ENCODE measurements at regions not wholly inside any gene's neighbourhood (a gene's known extent, or its start where the extent isn't known, plus 50 kb on each side); places are given as distances from the start of the nearest gene placed in this dataset.

DNA sequence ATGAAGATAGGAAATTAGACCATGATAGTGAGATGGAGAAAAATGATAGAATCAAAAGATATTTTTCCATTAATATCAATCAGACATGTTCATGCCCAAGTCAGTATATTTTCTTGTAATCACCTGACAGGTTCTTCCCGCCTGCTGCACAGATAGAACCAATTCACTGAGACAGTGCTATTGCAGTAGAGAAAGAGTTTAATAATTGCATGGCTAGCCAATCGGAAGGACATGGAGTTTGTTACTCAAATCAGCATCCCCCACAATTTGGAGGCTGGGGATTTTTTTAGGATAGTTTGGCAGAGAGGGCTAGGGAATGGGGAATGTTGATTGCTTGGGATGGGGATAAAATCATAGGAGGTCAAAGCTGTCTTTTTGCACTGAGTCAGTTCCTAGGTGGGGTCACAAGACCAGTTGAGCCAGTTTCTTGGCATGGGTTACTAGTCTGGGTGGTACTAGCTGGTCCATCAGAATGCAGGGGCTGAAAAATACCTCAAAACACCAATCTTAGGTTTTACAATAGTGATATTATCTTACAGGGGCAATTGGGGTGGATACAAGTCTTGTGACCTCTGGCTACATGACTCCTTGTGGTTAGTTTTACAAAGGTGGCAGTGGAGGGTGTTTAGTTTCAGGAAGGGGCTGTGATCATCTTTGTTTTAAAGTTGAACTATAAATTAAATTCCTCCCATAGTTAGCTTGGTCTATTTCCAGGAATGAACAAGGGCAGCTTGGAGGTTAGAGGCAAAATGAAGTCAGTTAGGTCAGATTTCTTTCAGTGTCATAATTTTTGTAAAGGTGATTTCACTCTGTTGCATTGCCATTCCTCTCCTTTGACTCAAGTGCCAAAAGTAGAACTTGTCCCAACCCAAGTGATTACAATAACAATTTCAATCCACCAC lies 100.3 kb upstream of the PDE5A start:
- H3K9me3 Mint-ChIP-seq: peaks cover 10% of the 10 kb centered on the region
- no peaks in the 10 kb centered on the region for H3K36me3 Mint-ChIP-seq
- H3K4me1 Mint-ChIP-seq: no peaks in the 10 kb centered on the region
- H3K4me3 Mint-ChIP-seq: no peak overlapping the region
- H3K27ac Mint-ChIP-seq: no peak overlapping the region
- H3K27me3 Mint-ChIP-seq: peaks cover 2% of the 10 kb centered on the region

DNA sequence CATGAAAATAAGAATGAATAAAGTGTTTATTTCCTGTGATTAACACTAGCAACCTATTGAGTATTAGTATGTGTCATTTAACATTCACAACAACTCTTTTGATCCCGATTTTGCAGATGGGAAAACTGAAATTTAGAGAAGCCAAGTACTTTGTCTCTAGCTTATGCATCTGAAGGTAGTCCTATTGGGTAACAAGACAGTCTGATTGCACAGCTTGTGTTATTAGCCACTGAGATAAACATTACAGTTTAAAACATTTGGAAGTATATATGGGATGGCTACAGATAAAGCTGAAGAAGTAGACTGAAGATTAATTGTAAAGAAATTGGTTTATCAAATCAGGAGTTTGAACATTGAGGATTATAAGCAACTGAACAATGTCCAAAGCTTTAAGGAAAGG lies 99.6 kb upstream of the PDE5A start:
- H3K36me3 Mint-ChIP-seq: no peaks in the 10 kb centered on the region
- peaks cover 10% of the 10 kb centered on the region for H3K9me3 Mint-ChIP-seq
- peaks cover 2% of the 10 kb centered on the region for H3K27me3 Mint-ChIP-seq
- H3K4me3 Mint-ChIP-seq: no peak overlapping the region
- no peaks in the 10 kb centered on the region for H3K4me1 Mint-ChIP-seq
- no peak overlapping the region for H3K27ac Mint-ChIP-seq

DNA sequence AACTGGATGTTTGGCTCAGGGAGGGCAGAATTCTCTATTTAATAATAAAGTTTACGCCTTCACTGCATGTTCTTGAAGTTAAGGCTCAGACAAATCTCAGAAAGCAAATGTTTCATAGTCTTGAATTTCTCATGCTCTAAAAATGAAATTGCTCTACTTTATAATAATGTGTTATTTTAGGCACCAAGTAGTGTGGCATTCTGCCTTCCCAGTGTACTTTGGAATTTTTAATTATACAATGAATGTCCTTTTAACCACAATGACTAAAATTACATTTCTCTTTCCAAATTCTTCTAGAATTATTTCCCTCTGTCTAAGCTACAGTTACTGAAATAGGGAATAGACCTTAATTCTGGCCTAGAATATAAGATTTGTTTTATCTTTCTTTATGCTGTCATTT lies 97.9 kb upstream of the PDE5A start:
- no peak overlapping the region for H3K27ac Mint-ChIP-seq
- no peaks in the 10 kb centered on the region for H3K36me3 Mint-ChIP-seq
- H3K4me3 Mint-ChIP-seq: no peak overlapping the region
- H3K27me3 Mint-ChIP-seq: no peaks in the 10 kb centered on the region
- no peaks in the 10 kb centered on the region for H3K4me1 Mint-ChIP-seq
- peaks cover 10% of the 10 kb centered on the region for H3K9me3 Mint-ChIP-seq

DNA sequence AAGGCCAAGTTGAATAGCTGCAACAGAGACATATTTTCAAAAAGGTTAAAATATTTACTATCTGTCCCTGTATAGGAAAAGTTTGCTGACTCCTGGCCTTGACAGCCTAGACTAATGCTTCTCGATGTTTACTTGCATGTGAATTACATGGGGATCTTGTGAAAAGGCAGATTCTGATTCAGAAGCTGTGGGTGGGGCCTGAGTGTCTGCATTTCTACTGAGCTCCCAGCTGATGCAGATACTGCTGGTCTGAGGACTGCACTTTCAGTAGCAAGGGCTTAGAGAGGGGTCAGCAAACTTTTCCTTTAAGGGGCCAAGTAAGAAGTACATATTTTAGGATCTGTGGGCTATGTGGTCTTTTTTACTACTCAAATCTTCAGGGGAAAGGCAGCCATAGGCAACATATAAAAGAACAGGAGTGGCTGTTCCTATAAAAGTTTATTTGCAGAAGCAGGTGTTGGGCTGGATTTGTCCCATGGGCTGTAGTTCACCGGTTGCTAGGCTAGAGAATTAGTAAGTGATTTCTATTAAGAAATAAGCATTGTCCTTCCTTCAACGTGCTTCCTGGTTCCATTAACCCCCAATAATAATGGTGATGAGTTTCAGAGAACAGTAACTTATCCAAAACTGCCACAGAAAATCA lies 97.2 kb upstream of the PDE5A start:
- Mint-ChIP-seq H3K27ac (no peak overlapping the region), H3K9me3 (peaks cover 10% of the 10 kb centered on the region), H3K27me3 (no peaks in the 10 kb centered on the region), H3K4me1 (no peaks in the 10 kb centered on the region), H3K36me3 (no peaks in the 10 kb centered on the region), H3K4me3 (no peak overlapping the region)

DNA sequence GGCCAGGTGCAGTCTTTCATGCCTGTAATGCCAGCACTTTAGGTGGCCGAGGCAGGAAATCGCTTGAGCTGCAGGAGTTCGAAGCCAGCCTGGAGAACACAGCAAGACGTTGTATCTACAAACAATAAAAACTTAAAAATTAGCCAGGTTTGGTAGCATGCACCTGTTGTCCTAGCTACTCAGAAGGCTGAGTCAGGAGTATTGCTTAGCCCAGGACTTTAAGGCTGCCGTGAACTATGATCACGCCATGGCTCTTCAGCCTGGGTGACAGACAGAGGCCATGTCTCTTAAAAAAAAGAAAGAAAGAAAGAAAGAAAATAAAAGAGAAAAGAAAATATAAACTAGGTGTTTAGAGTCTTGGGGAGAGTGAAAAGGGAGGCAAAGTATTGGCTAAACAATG lies 96.4 kb upstream of the PDE5A start:
- Mint-ChIP-seq H3K9me3 (peaks cover 10% of the 10 kb centered on the region), H3K27me3 (no peaks in the 10 kb centered on the region), H3K4me1 (no peaks in the 10 kb centered on the region), H3K36me3 (no peaks in the 10 kb centered on the region), H3K27ac (no peak overlapping the region), H3K4me3 (no peak overlapping the region)

DNA sequence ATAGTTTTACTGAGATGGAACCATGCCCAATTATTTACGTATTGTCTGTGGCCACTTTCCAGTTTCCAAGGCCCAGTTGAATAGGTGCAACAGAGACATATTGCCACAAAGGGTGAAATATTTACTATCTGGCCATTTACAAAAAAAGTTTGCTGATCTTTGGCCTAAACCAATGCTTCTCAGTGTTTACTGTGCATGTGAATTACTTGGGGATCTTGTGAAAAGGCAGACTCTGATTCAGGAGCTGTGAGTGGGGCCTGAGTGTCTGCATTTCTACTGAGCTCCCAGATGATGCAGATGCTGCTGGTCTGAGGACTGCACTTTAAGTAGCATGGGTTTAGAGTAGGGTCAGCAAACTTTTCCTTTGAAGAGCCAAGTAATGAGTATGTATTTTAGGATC lies 94.1 kb upstream of the PDE5A start:
- Mint-ChIP-seq H3K4me3 (no peak overlapping the region), H3K27ac (no peak overlapping the region), H3K27me3 (no peaks in the 10 kb centered on the region), H3K36me3 (peaks cover 4% of the 10 kb centered on the region), H3K9me3 (peaks cover 16% of the 10 kb centered on the region), H3K4me1 (no peaks in the 10 kb centered on the region)

DNA sequence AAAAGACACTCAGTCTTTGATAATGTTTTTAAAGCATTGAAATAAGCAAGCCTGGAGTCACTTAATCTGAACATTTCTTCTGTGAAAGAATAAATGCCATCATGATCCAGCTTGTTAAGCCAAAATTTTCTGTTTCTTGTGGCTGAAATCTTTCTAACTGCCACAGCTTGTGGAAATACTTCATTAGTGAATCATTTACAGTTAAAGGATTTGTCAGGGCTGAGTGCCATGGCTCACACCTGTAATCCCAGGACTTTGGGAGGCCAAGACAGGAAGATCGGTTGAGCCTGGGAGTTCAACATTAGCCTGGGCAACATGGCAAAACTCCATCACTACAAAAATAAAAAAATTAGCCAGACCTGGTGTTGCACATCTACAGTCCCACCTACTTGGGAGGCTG lies 93.3 kb upstream of the PDE5A start:
- Mint-ChIP-seq H3K27me3 (no peaks in the 10 kb centered on the region), H3K4me3 (no peak overlapping the region), H3K27ac (no peak overlapping the region), H3K4me1 (no peaks in the 10 kb centered on the region), H3K36me3 (peaks cover 4% of the 10 kb centered on the region), H3K9me3 (peaks cover 16% of the 10 kb centered on the region)

DNA sequence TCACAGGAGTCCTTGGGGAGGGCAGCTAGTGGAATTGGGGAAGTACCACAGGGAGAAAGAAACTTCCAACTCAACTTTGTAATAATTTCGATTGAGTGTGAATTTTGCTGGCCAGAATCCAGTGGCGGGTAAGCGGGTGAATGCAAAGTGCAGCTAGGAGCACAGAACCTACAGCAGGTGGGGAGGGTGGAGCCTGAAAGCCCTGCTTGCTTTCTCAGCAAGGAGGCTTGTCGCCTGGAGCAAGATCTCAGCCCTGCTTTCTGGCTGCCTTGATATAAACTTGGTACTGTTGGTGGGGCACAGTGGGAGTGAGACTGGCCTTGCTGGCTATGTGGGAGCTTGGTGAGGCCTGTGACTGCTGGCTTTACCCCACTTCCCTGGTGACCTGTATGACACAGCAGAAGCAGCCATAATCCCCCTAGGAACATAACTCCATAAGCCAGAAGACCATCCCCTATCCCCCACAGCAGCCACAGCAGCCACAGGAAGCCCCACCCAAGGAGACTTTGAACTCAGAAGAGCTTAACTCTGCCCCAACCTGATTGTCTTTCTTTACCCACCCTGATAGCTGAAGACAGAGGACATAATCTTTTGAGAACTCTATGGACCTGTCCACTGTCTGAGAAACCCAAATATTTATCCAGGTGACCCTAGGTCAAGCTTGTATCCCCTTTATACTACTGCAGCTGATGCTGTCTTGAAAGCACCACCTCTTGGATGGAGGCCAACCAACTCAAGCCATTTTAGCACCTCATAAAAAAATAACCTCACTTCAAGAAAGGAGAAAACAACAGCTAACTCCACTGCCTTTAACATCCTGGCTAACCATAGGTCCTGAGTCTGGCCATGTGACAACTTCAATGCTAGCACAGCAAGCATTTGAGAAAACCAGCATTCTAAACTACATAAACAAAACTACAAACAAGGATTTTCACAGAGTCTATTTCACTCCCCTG lies 87.2 kb upstream of the PDE5A start:
- H3K9me3 Mint-ChIP-seq: peaks cover 16% of the 10 kb centered on the region
- peaks cover 4% of the 10 kb centered on the region for H3K36me3 Mint-ChIP-seq
- no peak overlapping the region for H3K27ac Mint-ChIP-seq
- peaks cover 5% of the 10 kb centered on the region for H3K27me3 Mint-ChIP-seq
- no peaks in the 10 kb centered on the region for H3K4me1 Mint-ChIP-seq
- H3K4me3 Mint-ChIP-seq: no peak overlapping the region

DNA sequence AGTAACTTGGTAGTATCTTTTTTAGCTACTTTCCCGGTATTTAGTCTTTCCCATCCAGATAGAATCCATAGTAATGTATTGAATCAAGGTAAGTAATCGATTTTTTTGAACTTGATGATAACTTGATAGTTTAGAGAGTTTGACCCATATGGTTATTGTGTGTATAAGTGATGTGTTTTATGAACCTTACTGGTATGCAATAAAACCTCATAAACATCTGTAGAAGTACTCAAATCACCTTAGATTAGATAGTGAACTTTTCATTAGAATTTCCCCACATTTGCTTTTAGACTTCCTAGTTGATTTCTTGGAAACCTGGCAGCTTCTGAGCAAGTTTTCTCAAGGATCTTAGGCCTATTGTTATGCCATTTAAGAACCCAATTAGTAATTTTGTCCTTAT lies 80.8 kb upstream of the PDE5A start:
- no peaks in the 10 kb centered on the region for H3K9me3 Mint-ChIP-seq
- no peak overlapping the region for H3K4me3 Mint-ChIP-seq
- no peaks in the 10 kb centered on the region for H3K4me1 Mint-ChIP-seq
- H3K27me3 Mint-ChIP-seq: peaks cover 2% of the 10 kb centered on the region
- no peaks in the 10 kb centered on the region for H3K36me3 Mint-ChIP-seq
- no peak overlapping the region for H3K27ac Mint-ChIP-seq

DNA sequence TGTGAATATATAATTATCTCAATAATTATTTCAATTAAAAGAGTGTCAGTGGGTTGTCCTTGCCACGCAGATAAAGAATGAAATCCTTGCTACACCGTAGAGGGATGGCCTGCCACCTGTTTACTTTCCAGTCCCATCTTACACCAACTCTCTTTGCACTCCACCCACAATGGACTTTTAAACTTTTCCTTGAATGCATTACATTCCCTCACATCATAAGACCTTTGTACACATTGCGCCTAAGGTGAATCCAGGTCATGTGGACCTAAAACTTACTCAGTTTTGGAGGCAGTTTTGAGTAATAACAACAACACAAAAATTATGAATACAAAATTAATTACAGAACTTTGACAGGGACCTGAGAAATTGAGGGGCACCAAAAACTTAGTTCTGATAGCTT lies 78.7 kb upstream of the PDE5A start:
- Mint-ChIP-seq H3K27me3 (peaks cover 6% of the 10 kb centered on the region), H3K27ac (no peak overlapping the region), H3K4me1 (no peaks in the 10 kb centered on the region), H3K36me3 (no peaks in the 10 kb centered on the region), H3K4me3 (no peak overlapping the region), H3K9me3 (peaks cover 4% of the 10 kb centered on the region)

DNA sequence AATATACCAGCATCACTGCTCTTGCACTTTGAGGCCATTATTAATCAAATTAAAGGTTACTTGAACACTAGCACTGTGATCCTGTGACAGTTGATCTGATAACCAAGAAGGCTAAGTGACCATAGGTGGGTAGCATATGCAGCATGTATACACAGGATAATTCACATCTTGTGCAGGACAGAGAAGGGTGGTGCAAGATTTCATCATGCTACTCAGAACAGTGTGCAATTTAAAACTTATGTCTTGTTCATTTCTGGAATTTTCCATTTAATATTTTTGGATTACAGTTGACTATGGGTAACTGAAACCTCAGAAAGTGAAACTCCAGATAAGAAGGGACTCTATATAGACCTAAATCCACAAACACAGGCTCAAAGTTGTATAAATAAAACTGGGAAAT lies 78.2 kb upstream of the PDE5A start:
- Mint-ChIP-seq H3K9me3 (peaks cover 4% of the 10 kb centered on the region), H3K27ac (no peak overlapping the region), H3K4me3 (no peak overlapping the region), H3K4me1 (no peaks in the 10 kb centered on the region), H3K36me3 (no peaks in the 10 kb centered on the region), H3K27me3 (peaks cover 6% of the 10 kb centered on the region)

DNA sequence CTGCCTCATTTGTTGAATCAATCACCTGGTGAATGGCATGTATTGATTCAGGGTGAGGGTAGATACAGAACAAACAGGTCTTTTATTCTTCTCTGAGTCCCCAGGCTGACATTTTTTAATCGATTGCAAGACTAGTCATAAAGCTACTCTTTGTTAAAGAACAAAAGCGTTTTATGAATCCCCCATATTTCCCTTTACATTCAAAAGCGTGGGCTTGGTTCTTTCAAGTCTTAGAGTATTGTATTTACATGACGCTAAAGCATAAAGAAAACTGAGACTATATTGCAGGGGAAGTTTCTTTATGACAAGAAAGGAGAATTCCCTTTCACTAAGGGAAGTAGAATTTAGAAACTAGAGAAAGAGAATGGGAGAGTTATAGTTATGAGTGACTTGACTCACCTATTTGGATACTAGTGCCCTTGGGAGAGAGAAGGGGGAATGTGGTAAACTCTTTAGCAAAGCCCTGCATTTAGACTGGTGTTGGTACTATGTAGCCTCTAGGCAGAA lies 69.3 kb upstream of the PDE5A start:
- H3K4me3 Mint-ChIP-seq: no peak overlapping the region
- no peaks in the 10 kb centered on the region for H3K4me1 Mint-ChIP-seq
- H3K36me3 Mint-ChIP-seq: no peaks in the 10 kb centered on the region
- peaks cover 18% of the 10 kb centered on the region for H3K27me3 Mint-ChIP-seq
- H3K9me3 Mint-ChIP-seq: peaks cover 3% of the 10 kb centered on the region
- no peak overlapping the region for H3K27ac Mint-ChIP-seq

DNA sequence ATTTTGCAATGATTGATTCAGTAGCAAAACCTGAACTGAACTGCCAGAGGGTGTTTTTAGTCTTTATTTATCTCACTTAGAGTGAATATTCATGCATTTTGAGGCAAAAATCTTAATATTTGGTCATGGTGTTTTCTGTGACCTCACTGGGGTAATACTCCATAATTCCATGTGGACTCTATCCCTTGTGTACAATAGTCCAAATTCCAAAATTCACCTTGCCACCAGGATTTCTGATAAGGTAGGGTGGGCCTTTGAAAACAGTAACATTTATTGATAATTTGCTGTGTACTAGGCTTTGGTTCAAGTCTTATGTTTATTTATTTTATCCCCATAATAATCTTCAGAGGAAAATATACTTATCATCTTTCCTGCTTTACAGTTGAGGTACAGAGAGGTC lies 68.4 kb upstream of the PDE5A start:
- no peak overlapping the region for H3K4me3 Mint-ChIP-seq
- no peaks in the 10 kb centered on the region for H3K4me1 Mint-ChIP-seq
- no peaks in the 10 kb centered on the region for H3K9me3 Mint-ChIP-seq

DNA sequence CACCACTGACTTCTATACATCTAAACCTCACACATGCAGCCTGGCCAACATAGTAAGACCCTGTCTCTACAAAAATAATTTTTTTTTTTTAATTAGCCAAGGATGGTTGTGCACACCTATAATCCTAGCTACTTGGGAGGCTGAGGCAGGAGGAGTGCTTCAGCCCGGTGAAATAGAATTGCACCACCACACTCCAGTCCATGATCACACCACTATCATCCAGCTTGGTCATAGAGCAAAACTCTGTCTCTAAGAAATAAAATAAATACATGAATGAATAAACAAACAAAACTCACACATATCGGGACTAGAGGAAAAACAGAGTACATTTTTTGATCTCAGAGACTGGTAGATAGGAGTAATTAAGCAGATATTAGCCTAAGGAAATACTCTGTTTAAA lies 66.6 kb upstream of the PDE5A start:
- peaks cover 22% of the 10 kb centered on the region for H3K27me3 Mint-ChIP-seq
- H3K4me1 Mint-ChIP-seq: no peaks in the 10 kb centered on the region
- no peak overlapping the region for H3K4me3 Mint-ChIP-seq
- peaks cover 5% of the 10 kb centered on the region for H3K36me3 Mint-ChIP-seq
- peaks cover 6% of the 10 kb centered on the region for H3K9me3 Mint-ChIP-seq
- no peak overlapping the region for H3K27ac Mint-ChIP-seq

More for the DNA sequence above, 68.4 kb upstream of the PDE5A start:
- H3K36me3 Mint-ChIP-seq: peaks cover 2% of the 10 kb centered on the region
- H3K27me3 Mint-ChIP-seq: peaks cover 19% of the 10 kb centered on the region
- H3K27ac Mint-ChIP-seq: no peak overlapping the region

DNA sequence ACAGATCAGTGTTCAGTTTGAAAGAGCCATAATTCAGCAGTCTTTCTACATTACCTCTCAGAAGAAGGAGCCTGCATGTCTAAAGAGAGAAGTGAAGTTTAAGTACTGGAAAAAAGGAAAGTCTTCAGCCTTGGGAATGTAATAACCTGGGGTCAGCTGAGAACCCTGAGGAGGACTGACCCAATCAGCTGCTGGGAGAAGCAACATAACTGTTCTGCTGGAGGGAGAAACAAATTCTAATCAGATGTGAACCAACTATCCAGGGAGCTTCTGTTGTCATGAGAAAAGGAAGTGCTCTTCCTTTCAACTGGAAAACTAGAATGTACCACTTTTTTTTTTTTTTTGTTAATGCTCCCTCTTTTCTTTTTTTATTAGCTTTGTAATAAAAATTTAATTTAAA lies 64.5 kb upstream of the PDE5A start:
- Mint-ChIP-seq H3K4me3 (no peak overlapping the region), H3K4me1 (no peaks in the 10 kb centered on the region)

More for the DNA sequence above, 64.5 kb upstream of the PDE5A start:
- H3K27me3 Mint-ChIP-seq: peaks cover 22% of the 10 kb centered on the region
- peaks cover 5% of the 10 kb centered on the region for H3K36me3 Mint-ChIP-seq
- peaks cover 6% of the 10 kb centered on the region for H3K9me3 Mint-ChIP-seq
- no peak overlapping the region for H3K27ac Mint-ChIP-seq

All from activated naive CD4-positive, alpha-beta T cell treated with anti-CD3 and anti-CD28 coated beads, Interleukin-2, amount 50 U/mL, for 24 hours (primary cell).